ENCODE measurements at regions not wholly inside any gene's neighbourhood (a gene's known extent, or its start where the extent isn't known, plus 50 kb on each side); places are given as distances from the start of the nearest gene placed in this dataset.
"Not testable (repeated sequence)": the region's sequence is repeated elsewhere in the genome, so short reads cannot be mapped to it uniquely, and the experiment has no call there.

GRCh38 chr1:189962181-189962580 lies 515.5 kb downstream of the BRINP3 start:
- DNase-seq: peak in 1 of 2 experiments; percentile 17

GRCh38 chr1:189970331-189971230 lies 507.1 kb downstream of the BRINP3 start:
- DNase-seq: no peak

- no peak for DNase-seq
Measured at GRCh38 chr1:189971656-189972055, 506.0 kb downstream of the BRINP3 start.

GRCh38 chr1:189977184-189977583 lies 500.5 kb downstream of the BRINP3 start:
- DNase-seq: no peak

GRCh38 chr1:189983166-189983890 lies 494.3 kb downstream of the BRINP3 start:
- DNase-seq: no peak

- DNase-seq: no peak
Measured at GRCh38 chr1:189986516-189986915, 491.1 kb downstream of the BRINP3 start.

- DNase-seq: no peak
Measured at GRCh38 chr1:189987509-189987908, 490.2 kb downstream of the BRINP3 start.

GRCh38 chr1:189992856-189993255 lies 484.8 kb downstream of the BRINP3 start:
- DNase-seq: no peak

GRCh38 chr1:190000365-190000872 lies 477.2 kb downstream of the BRINP3 start:
- DNase-seq: no peak

GRCh38 chr1:190001187-190001586 lies 476.5 kb downstream of the BRINP3 start:
- no peak for DNase-seq

- DNase-seq: no peak
Measured at GRCh38 chr1:190003376-190003775, 474.3 kb downstream of the BRINP3 start.

- no peak for DNase-seq
Measured at GRCh38 chr1:190011585-190011984, 466.1 kb downstream of the BRINP3 start.

- not testable (repeated sequence) for DNase-seq
Measured at GRCh38 chr1:190019151-190019550, 458.5 kb downstream of the BRINP3 start.

GRCh38 chr1:190019717-190020116 lies 457.9 kb downstream of the BRINP3 start:
- no peak for DNase-seq

- no peak for DNase-seq
Measured at GRCh38 chr1:190022709-190023108, 455.0 kb downstream of the BRINP3 start.

GRCh38 chr1:190029441-190029840 lies 448.2 kb downstream of the BRINP3 start:
- DNase-seq: no peak

- no peak for DNase-seq
Measured at GRCh38 chr1:190043655-190044054, 434.0 kb downstream of the BRINP3 start.

- DNase-seq: no peak
Measured at GRCh38 chr1:190046231-190046630, 431.4 kb downstream of the BRINP3 start.

Measured in NCI-H446 (cell line).